ENCODE measurements at regions not wholly inside any gene's neighbourhood (a gene's known extent, or its start where the extent isn't known, plus 50 kb on each side); places are given as distances from the start of the nearest gene placed in this dataset.

GRCh38 chr4:126740687-126741086, 892.1 kb upstream of the INTU start:
- Histone ChIP-seq H3K9ac (ENCODE audit: low read depth, low read length) (no peak overlapping the region), H3K4me3 (ENCODE audit: low read depth in 1 of 2, low read length in 2 of 2) (no peak overlapping the region), H2AFZ (ENCODE audit: low read depth, low read length) (no peak overlapping the region), H4K20me1 (ENCODE audit: insufficient read depth, low read length) (no peaks in the 10 kb centered on the region), H3K4me2 (ENCODE audit: insufficient read depth, low read length) (no peak overlapping the region), H3K79me2 (ENCODE audit: insufficient read depth, low read length) (no peaks in the 10 kb centered on the region), H3K27me3 (ENCODE audit: insufficient read depth, low read length, poor library complexity) (no peaks in the 10 kb centered on the region), H3K36me3 (ENCODE audit: insufficient read depth, low read length) (no peaks in the 10 kb centered on the region), H3K4me1 (ENCODE audit: insufficient read depth, low read length) (no peaks in the 10 kb centered on the region), H3K27ac (ENCODE audit: low read length) (no peak overlapping the region), H3K9me3 (ENCODE audit: insufficient read depth, low read length, severe bottlenecking) (no peaks in the 10 kb centered on the region)
- TF ChIP-seq EZH2 (IDR thresholded peaks at IDR 0.05; ENCODE audit: borderline replicate concordance, low read depth, low read length, severe bottlenecking) (no peak), CTCF (IDR thresholded peaks at IDR 0.05; ENCODE audit: borderline replicate concordance, extremely low read depth, low read length, poor library complexity, severe bottlenecking) (no peak)
- DNase-seq: no peak
- no peak for ATAC-seq (ENCODE audit: insufficient read depth, low read depth)

- H3K36me3 ChIP-seq (ENCODE audit: insufficient read depth, low read length): no peaks in the 10 kb centered on the region
- H3K4me3 ChIP-seq (ENCODE audit: low read depth in 1 of 2, low read length in 2 of 2): no peak overlapping the region
- no peak overlapping the region for H2AFZ ChIP-seq (ENCODE audit: low read depth, low read length)
- H3K79me2 ChIP-seq (ENCODE audit: insufficient read depth, low read length): no peaks in the 10 kb centered on the region
- no peaks in the 10 kb centered on the region for H3K27me3 ChIP-seq (ENCODE audit: insufficient read depth, low read length, poor library complexity)
- H3K4me1 ChIP-seq (ENCODE audit: insufficient read depth, low read length): no peaks in the 10 kb centered on the region
- TF ChIP-seq EZH2 (IDR thresholded peaks at IDR 0.05; ENCODE audit: borderline replicate concordance, low read depth, low read length, severe bottlenecking): no peak
- no peak for TF ChIP-seq CTCF (IDR thresholded peaks at IDR 0.05; ENCODE audit: borderline replicate concordance, extremely low read depth, low read length, poor library complexity, severe bottlenecking)
- no peak overlapping the region for H3K9ac ChIP-seq (ENCODE audit: low read depth, low read length)
- H3K9me3 ChIP-seq (ENCODE audit: insufficient read depth, low read length, severe bottlenecking): no peaks in the 10 kb centered on the region
- DNase-seq (no peak), ATAC-seq (ENCODE audit: insufficient read depth, low read depth) (no peak)
- H3K4me2 ChIP-seq (ENCODE audit: insufficient read depth, low read length): no peak overlapping the region
- no peaks in the 10 kb centered on the region for H4K20me1 ChIP-seq (ENCODE audit: insufficient read depth, low read length)
- H3K27ac ChIP-seq (ENCODE audit: low read length): no peak overlapping the region
These were observed 890.7 kb upstream of the INTU start for GRCh38 chr4:126742048-126742447.

- Histone ChIP-seq H3K4me2 (ENCODE audit: insufficient read depth, low read length) (no peak overlapping the region), H3K27me3 (ENCODE audit: insufficient read depth, low read length, poor library complexity) (no peaks in the 10 kb centered on the region), H3K4me1 (ENCODE audit: insufficient read depth, low read length) (no peaks in the 10 kb centered on the region), H4K20me1 (ENCODE audit: insufficient read depth, low read length) (no peaks in the 10 kb centered on the region), H3K9ac (ENCODE audit: low read depth, low read length) (no peak overlapping the region), H3K79me2 (ENCODE audit: insufficient read depth, low read length) (no peaks in the 10 kb centered on the region), H3K36me3 (ENCODE audit: insufficient read depth, low read length) (no peaks in the 10 kb centered on the region), H2AFZ (ENCODE audit: low read depth, low read length) (no peak overlapping the region), H3K4me3 (ENCODE audit: low read depth in 1 of 2, low read length in 2 of 2) (no peak overlapping the region), H3K9me3 (ENCODE audit: insufficient read depth, low read length, severe bottlenecking) (no peaks in the 10 kb centered on the region), H3K27ac (ENCODE audit: low read length) (no peak overlapping the region)
- DNase-seq (no peak), ATAC-seq (ENCODE audit: insufficient read depth, low read depth) (no peak)
- TF ChIP-seq EZH2 (IDR thresholded peaks at IDR 0.05; ENCODE audit: borderline replicate concordance, low read depth, low read length, severe bottlenecking) (no peak), CTCF (IDR thresholded peaks at IDR 0.05; ENCODE audit: borderline replicate concordance, extremely low read depth, low read length, poor library complexity, severe bottlenecking) (no peak)
These were observed 889.9 kb upstream of the INTU start for GRCh38 chr4:126742885-126743284.

- no peak for ATAC-seq (ENCODE audit: insufficient read depth, low read depth)
- Histone ChIP-seq H3K36me3 (ENCODE audit: insufficient read depth, low read length) (no peaks in the 10 kb centered on the region), H2AFZ (ENCODE audit: low read depth, low read length) (no peak overlapping the region), H3K4me1 (ENCODE audit: insufficient read depth, low read length) (no peaks in the 10 kb centered on the region), H3K4me2 (ENCODE audit: insufficient read depth, low read length) (no peak overlapping the region), H3K9ac (ENCODE audit: low read depth, low read length) (no peak overlapping the region), H4K20me1 (ENCODE audit: insufficient read depth, low read length) (no peaks in the 10 kb centered on the region), H3K27me3 (ENCODE audit: insufficient read depth, low read length, poor library complexity) (no peaks in the 10 kb centered on the region), H3K4me3 (ENCODE audit: low read depth in 1 of 2, low read length in 2 of 2) (no peak overlapping the region), H3K79me2 (ENCODE audit: insufficient read depth, low read length) (no peaks in the 10 kb centered on the region), H3K27ac (ENCODE audit: low read length) (no peak overlapping the region), H3K9me3 (ENCODE audit: insufficient read depth, low read length, severe bottlenecking) (no peaks in the 10 kb centered on the region)
- DNase-seq: no peak
- TF ChIP-seq CTCF (IDR thresholded peaks at IDR 0.05; ENCODE audit: borderline replicate concordance, extremely low read depth, low read length, poor library complexity, severe bottlenecking) (no peak), EZH2 (IDR thresholded peaks at IDR 0.05; ENCODE audit: borderline replicate concordance, low read depth, low read length, severe bottlenecking) (no peak)
These were observed 884.0 kb upstream of the INTU start for GRCh38 chr4:126748736-126749135.
